GM20000 (cell line): ENCODE measurements at regions not wholly inside any gene's neighbourhood (a gene's known extent, or its start where the extent isn't known, plus 50 kb on each side); places are given as distances from the start of the nearest gene placed in this dataset.

Source experiments
- DNase-seq: peaks from one replicate; pipeline ENCODE4 v3.0.0; 2012; ENCODE audit warnings: low spot score
- TF ChIP-seq, protein P1 (sequence below): IDR thresholded peaks from 2 replicates; pipeline ENCODE4 v1.5.1; 2012; ENCODE audit warnings: mild to moderate bottlenecking, control low read depth; ENCODE audit errors: extremely low read depth, missing control alignments

DNA sequence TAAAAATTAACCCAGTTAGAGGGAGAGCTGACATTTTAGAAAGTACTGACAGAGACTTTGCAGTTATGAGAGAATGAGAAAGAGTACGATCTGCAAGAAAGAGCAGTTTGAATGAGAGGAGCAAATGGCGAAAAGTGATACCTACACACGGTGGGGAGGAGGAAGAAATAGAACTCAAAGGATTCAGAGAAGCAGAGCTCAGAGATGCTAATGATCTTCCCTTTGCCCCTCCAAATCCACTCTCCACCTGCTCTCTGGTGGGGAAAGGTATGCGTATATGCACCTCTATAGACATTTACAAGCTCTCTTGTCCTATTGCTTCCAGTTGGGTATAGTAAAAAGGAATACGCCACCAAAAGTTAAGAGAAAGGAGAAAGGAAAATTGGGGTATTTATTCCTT is 123.3 kb upstream of the TTC14 start:
- TF ChIP-seq, protein P1, sequence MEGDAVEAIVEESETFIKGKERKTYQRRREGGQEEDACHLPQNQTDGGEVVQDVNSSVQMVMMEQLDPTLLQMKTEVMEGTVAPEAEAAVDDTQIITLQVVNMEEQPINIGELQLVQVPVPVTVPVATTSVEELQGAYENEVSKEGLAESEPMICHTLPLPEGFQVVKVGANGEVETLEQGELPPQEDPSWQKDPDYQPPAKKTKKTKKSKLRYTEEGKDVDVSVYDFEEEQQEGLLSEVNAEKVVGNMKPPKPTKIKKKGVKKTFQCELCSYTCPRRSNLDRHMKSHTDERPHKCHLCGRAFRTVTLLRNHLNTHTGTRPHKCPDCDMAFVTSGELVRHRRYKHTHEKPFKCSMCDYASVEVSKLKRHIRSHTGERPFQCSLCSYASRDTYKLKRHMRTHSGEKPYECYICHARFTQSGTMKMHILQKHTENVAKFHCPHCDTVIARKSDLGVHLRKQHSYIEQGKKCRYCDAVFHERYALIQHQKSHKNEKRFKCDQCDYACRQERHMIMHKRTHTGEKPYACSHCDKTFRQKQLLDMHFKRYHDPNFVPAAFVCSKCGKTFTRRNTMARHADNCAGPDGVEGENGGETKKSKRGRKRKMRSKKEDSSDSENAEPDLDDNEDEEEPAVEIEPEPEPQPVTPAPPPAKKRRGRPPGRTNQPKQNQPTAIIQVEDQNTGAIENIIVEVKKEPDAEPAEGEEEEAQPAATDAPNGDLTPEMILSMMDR = no peak
- DNase-seq = no peak

DNA sequence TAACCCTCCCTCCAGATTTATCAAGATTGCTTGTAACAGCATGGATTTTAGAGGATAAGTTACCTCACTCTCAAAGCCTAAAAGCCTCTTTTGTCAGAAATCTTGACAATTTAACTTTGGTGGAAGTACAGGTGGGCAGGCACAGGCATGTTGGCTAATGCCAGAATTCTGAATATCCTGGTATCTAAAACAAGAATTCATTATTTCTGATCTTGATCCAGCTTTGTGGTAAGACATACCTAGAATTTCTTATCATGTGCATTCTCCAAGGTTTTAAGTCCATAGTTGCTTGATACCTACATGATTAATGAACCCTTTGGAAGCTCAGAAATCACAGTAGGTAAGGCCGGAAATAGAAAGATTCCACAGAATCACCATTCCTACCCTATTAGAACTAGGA is 109.9 kb upstream of the TTC14 start:
- TF ChIP-seq, protein P1 = no peak
- no peak for DNase-seq

DNA sequence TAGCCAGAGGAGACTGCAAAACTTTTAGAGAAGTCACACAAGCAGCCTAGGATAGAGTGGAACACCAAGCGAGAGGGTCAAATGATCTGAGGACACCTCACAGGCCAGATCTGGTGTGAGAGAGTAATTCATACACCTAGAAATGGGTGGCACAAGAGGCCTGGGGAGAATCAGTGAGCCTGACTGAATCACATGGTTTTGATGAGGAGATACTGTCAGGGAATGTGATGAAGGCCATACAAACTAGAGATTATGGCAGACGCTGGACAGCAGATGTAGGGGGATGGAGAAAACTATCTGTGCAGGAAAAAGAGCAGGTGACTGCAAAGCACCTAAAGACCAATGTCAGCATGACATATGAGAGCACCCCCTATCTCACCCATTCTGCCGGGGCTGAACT is 105.0 kb upstream of the TTC14 start:
- TF ChIP-seq, protein P1 = no peak

DNA sequence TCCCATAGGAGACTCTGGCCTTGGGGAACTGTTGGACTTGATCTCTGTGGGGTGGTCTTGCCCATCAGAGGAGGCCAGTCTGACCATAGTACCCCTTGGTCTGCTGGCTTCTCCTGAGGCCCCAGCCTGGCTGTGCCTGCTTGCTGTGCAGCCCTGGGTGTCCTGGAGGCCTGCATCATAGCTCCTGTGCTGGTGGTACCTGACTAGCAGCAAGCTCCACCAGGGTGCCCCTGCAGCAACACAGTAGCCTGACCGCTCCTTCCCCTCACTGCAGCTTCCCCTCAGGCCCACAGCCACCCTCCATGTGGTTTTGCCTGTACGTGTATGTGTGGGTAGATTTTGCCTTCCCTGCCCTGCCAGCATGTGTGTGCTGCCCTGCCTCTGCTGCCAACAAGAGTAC is 85.6 kb upstream of the TTC14 start:
- DNase-seq = no peak
- TF ChIP-seq, protein P1 = no peak

More for the DNA sequence above, 105.0 kb upstream of the TTC14 start:
- no peak for DNase-seq

DNA sequence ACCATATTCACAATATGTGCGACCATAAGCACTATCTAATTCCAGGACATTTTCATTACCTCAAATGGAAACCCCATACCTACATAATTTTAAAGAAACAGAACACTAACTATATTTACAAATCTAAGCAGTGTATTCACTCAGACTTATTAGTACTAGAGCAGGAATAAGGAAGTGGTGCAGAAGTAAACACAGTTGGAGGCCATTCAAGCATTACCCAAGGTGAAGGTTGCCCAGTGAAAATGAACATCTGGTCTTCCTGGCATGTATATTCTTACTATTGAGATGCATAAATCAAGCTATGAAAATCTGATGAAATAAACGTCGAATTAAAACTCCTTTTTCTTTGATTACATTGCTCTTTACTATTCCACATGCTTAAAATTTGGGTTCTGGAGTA is 78.9 kb upstream of the TTC14 start:
- TF ChIP-seq, protein P1 = no peak
- no peak for DNase-seq

DNA sequence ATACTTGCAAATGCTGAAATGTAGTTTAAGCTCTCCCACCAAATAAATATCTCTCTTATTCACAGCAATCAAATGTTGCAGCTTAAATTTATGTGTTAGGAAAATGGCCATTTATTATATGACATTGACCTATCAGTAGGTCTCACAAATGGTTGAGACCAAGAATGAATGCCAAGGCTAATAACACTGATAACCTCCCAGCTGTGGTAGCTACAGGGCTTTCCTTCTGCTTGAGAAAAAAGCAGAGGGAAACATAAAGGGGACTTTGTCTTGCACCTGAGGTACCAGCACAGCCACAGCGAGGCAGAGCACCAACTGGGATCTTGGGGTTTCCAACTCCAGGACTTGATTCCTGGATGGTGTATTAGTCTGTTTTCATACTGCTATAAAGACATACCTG is 73.1 kb upstream of the TTC14 start:
- no peak for DNase-seq
- TF ChIP-seq, protein P1 = no peak

DNA sequence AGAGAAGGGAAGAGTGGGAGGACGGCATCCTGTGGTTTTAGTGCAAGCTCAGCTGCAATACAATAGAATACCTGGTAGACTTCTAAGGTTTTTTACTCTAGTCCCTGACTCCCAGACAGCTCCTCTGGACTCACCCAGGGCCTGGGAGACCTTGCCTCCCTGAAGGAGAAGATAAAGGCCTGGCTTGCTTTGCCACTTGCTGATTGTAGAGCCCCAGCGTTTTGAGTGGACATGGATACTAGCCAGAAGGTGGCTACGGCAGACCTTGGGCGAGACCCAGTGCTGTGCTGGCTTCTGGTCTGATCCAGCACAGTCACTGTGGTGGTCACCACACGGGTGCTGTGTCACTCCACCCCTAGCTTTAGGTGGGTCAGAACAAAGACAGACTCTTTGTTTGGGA is 72.2 kb upstream of the TTC14 start:
- no peak for DNase-seq
- TF ChIP-seq, protein P1 = no peak
